Retinal pigment epithelial cell (primary cell): ENCODE measurements at regions not wholly inside any gene's neighbourhood (a gene's known extent, or its start where the extent isn't known, plus 50 kb on each side); places are given as distances from the start of the nearest gene placed in this dataset.
"Not testable (repeated sequence)": the region's sequence is repeated elsewhere in the genome, so short reads cannot be mapped to it uniquely, and the experiment has no call there.

Experiments used
- DNase-seq: peaks from one replicate; pipeline ENCODE4 v3.0.0-alpha.2; 2010; ENCODE audit warnings: low read depth
- H3K4me3 ChIP-seq: 2 replicates; pipeline ENCODE4 v1.5.1; 2011; ENCODE audit warnings: mild to moderate bottlenecking, low read length, control low read depth, moderate library complexity
- TF ChIP-seq, protein P1 (sequence below): conservative IDR thresholded peaks from 2 replicates; pipeline ENCODE4 v1.5.1; 2011; ENCODE audit warnings: low read depth, low read length, control low read depth, inconsistent platforms

DNA sequence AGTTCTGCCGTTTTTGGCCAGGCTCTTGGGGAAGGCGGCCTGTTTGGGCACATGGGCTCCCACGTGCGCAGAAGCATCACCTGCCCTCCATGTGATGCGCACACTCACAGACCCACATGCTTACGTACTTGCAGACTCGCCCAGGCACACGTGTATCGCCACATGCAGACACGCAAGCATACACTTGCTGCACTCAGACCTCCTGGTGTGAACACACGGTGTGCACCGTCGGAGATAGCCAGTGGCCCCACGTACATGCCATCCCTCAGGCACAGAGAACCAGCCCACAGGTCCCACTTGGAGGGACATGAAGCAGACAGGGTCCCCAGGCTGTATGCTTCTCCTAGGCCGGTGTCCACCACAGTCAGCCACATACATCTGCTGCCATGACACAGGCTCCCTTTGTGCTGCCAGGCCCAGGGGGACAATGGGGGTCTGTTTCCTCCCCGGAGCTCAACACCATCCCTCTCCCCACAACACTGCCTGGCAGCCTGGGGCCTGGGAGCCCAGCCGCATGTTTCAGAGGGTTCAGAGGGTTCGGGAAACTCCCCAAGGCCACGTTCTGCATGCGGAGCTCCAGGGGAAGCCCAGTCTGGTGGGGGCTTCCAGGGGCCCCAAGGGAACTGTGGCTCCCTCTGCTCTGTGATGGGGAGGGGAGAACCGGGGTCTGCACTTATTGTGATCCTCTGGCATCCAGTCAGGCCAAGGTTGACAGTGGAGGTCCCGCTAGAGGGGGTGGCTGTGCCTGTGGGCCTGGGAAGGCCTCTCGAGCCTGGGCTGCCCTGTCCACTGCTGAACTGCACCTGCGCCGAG lies 208.1 kb upstream of the HAAO start:
- TF ChIP-seq, protein P1, sequence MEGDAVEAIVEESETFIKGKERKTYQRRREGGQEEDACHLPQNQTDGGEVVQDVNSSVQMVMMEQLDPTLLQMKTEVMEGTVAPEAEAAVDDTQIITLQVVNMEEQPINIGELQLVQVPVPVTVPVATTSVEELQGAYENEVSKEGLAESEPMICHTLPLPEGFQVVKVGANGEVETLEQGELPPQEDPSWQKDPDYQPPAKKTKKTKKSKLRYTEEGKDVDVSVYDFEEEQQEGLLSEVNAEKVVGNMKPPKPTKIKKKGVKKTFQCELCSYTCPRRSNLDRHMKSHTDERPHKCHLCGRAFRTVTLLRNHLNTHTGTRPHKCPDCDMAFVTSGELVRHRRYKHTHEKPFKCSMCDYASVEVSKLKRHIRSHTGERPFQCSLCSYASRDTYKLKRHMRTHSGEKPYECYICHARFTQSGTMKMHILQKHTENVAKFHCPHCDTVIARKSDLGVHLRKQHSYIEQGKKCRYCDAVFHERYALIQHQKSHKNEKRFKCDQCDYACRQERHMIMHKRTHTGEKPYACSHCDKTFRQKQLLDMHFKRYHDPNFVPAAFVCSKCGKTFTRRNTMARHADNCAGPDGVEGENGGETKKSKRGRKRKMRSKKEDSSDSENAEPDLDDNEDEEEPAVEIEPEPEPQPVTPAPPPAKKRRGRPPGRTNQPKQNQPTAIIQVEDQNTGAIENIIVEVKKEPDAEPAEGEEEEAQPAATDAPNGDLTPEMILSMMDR = no peak
- H3K4me3 ChIP-seq = no peak overlapping the region
- no peak for DNase-seq

DNA sequence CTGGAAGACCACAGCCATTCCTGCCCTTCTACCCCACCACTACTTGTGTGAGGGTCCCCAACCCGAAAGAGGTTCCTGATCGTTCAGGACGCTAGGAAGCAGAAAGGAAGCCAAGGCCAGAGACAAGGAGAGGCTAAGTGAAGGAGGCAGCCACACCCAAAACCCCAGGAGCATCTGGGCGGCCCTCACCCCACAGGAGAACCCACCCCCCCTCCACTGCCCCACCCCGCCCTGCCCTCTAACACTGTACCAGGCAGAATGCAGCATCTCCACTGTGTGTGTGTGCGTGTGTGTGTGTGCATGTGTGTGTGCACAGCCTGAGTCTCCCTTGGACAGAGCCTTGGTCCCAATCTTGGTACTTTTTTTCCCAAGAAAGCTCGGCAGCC lies 207.5 kb upstream of the HAAO start:
- TF ChIP-seq, protein P1 = no peak
- H3K4me3 ChIP-seq = no peak overlapping the region
- DNase-seq = no peak

- DNase-seq = no peak
- H3K4me3 ChIP-seq = no peak overlapping the region
- TF ChIP-seq, protein P1 = no peak
These were observed 207.0 kb upstream of the HAAO start for GRCh38 chr2:42999391-42999841.

- TF ChIP-seq, protein P1 = no peak
- H3K4me3 ChIP-seq = no peak overlapping the region
- no peak for DNase-seq
These were observed 206.3 kb upstream of the HAAO start for GRCh38 chr2:42998721-42999120.

- H3K4me3 ChIP-seq = no peak overlapping the region
- TF ChIP-seq, protein P1 = no peak
- DNase-seq = no peak
These were observed 204.1 kb upstream of the HAAO start for GRCh38 chr2:42996528-42996927.

DNA sequence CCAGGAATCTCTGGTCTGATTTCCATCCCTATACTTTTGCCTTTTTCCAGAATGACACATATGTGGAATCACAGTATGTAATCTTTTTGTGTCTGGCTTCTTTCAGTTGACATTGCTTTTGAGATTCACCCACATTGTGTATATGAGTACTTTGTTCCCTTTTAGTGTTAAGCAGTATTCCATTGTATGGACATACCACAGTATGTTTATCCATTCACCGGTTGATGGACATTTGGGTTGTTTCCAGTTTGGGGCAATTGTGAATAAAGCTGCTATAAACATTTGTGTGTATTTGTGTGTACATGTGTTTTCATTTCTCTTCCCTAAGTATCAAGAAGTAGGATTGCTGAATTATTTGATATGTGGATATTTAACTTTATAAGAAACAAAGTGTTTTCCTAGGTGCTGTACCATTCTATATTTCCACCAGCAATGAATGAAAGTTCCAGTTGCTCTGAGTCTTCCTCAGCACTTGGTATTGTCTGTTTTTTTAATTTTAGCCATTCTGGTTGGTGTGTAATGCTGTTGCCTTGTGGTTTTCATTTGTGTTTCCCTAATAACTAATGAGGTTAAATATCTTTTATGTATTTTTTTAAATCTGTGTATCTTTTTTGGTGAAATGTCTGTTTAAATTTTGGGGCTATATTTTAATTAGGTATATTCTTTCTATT lies 203.5 kb upstream of the HAAO start:
- DNase-seq = no peak

DNA sequence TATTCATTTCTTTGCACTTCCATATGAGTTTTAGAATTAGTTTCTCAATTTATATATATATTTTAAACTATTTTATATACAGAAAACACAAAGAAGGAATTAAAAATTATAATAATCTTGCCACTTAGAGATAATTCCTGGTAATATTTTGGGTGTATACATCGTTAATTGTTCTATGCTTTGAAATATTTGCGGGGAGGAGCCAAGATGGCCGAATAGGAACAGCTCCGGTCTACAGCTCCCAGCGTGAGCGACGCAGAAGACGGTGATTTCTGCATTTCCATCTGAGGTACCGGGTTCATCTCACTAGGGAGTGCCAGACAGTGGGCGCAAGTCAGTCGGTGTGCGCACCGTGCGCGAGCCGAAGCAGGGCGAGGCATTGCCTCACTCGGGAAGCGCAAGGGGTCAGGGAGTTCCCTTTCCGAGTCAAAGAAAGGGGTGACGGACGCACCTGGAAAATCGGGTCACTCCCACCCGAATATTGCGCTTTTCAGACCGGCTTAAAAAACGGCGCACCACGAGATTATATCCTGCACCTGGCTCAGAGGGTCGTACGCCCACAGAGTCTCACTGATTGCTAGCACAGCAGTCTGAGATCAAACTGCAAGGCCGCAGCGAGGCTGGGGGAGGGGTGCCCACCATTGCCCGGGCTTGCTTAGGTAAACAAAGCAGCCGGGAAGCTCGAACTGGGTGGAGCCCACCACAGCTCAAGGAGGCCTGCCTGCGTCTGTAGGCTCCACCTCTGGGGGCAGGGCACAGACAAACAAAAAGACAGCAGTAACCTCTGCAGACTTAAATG lies 197.1 kb upstream of the HAAO start:
- DNase-seq, H3K4me3 ChIP-seq: not testable (repeated sequence)

More for the DNA sequence above, 203.5 kb upstream of the HAAO start:
- TF ChIP-seq, protein P1 = no peak
- no peak overlapping the region for H3K4me3 ChIP-seq

DNA sequence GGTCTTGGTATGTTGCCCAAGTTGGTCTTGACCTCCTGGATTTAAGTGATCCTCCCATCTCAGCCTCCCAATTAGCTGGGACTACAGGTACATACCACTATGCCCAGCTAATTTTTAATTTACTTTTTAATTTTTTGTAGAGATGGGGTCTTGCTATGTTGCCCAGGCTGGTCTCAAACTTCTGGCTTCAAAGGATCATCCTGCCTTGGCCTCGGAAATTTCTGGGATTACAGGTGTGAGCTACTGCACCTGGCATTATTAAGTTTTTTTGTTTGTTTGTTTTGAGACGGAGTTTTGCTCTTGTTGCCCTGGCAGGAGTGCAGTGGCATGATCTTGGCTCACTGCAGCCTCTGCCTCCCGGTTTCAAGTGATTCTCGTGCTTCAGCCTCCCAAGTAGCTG lies 195.7 kb upstream of the HAAO start:
- DNase-seq, H3K4me3 ChIP-seq: not testable (repeated sequence)
